Brain microvascular endothelial cell (primary cell): ENCODE measurements at regions not wholly inside any gene's neighbourhood (a gene's known extent, or its start where the extent isn't known, plus 50 kb on each side); places are given as distances from the start of the nearest gene placed in this dataset.

Experiments used
- DNase-seq: peaks from one replicate; pipeline ENCODE4 v3.0.0-alpha.2; 2020
- H3K27ac ChIP-seq: fragments of 250-450 bp; sonication (Bioruptor Pico); 2 replicates; pipeline ENCODE4 v1.5.1; 2020; ENCODE audit warnings: mild to moderate bottlenecking, moderate library complexity
- H3K27me3 ChIP-seq: fragments of 250-450 bp; sonication (Bioruptor Pico); replicated peaks from 2 replicates; pipeline ENCODE4 v1.5.1; 2020; ENCODE audit warnings: mild to moderate bottlenecking
- H3K36me3 ChIP-seq: fragments of 250-450 bp; sonication (Bioruptor Pico); replicated peaks from 2 replicates; pipeline ENCODE4 v1.5.1; 2020; ENCODE audit warnings: mild to moderate bottlenecking
- H3K4me3 ChIP-seq: 2 replicates; pipeline ENCODE4 v1.5.1; 2011; ENCODE audit warnings: low read depth, mild to moderate bottlenecking, control low read depth, low read length, moderate library complexity
- CTCF ChIP-seq: IDR thresholded peaks from 2 replicates; pipeline ENCODE4 v1.5.1; 2011; ENCODE audit warnings: low read depth, mild to moderate bottlenecking, moderate library complexity, low read length, control low read depth, inconsistent platforms; ENCODE audit errors: missing control alignments
- in situ Hi-C: cut with HindIII; loops from 2 replicates; pipeline ENCODE4 v1.10.0; 2017; ENCODE audit warnings: low sequenced_read_pairs, low pct_ligation_motif_present

DNA sequence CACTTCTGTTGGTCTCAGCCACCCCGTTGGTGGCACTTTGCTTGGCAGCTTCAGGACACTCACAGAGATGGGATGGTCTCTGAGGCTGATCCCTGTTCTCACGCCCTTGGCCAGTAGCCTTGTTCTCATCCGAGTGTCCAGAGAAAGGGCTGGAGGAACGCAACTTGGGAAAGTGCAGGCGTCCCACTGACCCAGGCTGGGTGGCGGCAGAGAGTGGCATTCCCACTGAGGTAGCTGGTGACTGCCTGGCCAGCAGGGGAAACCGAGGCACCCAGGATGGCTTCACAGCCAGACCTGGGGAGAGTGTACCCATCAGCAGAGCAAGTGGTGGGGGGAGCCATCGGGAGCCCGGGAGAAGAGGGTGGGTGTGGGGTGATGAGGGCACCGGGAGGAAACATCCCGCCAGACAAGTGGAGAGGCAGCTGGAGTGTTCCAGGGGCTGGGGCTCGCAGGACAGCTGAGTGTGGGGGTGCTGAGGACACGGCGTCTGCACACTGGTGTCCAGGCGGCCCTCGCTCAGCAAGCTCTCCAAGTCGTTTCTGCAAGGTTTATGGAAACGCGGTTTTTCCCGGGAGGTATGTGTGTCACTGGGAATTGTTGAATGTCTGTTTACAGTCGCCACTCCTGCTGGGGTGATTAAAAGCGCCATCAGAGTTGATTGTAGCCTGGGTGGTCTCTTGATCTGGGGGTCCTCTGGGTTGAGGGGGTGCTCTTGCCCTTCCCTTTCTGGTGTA lies 97.8 kb downstream of the SIK1 start:
- in situ Hi-C loops: no loop called here
- DNase-seq: no peak
- Histone ChIP-seq H3K27me3 (no peaks in the 10 kb centered on the region), H3K36me3 (no peaks in the 10 kb centered on the region), H3K4me3 (no peak overlapping the region), H3K27ac (no peak overlapping the region)
- no peak for TF ChIP-seq CTCF

DNA sequence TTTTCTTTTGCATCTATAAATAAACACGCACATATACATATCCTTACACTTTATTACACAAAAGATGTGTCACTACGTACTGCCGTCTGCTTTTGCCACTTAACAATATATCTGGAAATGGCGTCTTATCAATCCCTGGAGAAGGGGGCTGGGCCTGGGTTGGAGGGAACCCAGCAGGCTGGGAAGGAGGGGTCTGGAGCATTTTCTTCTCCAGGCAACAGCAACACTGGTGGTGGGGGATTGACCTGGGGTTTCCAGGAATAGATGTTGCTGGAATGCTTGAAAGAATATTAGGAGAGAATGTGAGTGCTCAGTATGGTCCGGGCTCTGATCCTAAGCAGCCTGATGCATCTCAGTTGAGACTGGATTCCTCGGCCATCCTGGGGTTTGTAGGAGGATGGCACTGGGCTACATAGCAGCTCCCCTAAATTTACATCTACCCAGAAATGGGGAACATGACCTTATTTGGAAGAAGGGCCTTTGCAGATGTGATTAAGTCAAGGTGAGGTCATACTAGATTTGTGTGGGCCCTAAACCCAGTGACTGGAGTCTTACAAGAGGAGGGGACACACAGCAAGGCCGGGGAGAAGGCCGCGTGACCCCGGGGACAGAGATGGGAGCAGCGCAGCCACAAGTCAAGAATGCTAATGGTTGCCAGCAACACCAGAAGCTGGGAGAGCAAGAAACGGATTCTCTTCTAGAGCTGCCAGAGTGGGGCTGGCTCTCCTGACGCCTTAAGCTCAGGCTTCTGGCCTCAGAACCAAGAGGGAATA lies 98.6 kb downstream of the SIK1 start:
- H3K4me3 ChIP-seq: no peak overlapping the region
- in situ Hi-C loops: no loop called here
- H3K27me3 ChIP-seq: no peaks in the 10 kb centered on the region
- no peak for DNase-seq
- H3K36me3 ChIP-seq: no peaks in the 10 kb centered on the region
- no peak for TF ChIP-seq CTCF
- no peak overlapping the region for H3K27ac ChIP-seq

DNA sequence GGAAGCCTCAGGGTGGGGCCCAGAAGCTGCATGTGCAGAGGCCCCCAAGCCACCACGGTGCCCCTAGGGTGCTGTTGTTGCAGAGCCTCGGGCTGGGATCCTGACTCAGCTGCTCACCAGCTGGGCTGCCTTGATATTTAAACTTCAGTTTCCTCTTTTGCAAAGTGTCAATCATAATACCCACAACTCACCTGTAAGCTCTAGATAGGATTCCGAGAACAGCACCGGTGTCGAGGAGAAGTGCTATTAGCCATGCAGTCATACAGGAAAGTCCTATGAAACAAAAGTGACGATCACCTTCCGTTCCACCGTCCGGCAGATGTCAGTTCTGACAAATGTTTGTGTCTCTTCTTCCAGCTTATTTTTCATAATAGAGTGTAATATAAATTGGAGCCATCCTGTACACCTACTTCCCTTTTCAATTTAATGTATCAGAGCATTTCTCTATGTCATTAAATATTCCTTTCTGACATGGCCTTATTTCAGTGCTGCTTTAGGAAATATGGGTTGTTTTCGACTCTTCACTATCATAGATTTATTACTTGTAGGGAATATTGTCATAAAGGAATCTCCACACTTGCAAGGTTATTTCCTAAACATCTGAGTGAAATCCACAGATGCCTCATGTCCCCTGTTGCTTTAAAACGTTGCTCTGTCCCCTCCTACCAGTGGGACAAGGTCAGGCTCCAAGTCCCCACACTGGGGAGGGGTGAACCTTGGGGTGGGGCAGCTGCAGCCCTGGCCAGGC lies 100.8 kb downstream of the SIK1 start:
- Histone ChIP-seq H3K4me3 (no peak overlapping the region), H3K27ac (no peak overlapping the region), H3K36me3 (no peaks in the 10 kb centered on the region), H3K27me3 (no peaks in the 10 kb centered on the region)
- TF ChIP-seq CTCF: no peak
- DNase-seq: no peak
- in situ Hi-C loops: no loop called here

DNA sequence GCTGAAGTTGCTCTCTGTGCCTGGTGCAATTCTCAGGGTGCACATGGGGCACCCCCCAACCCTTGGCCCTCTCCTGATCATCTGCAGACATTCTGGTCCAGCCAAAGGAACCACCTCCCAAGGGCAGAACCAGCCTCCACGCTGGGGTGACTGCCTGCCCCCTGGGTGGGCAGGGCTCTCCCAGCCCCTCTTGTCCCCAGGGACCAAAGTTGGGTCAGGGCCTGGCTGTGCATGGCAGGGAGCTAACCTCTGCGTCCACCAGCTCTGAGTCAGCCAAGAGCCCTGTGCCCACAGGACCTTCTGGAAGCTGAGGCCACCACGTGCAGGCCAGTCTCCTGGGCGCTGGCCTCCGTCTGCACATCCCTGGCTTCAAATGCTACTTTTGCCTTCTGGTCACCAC lies 101.9 kb downstream of the SIK1 start:
- no peaks in the 10 kb centered on the region for H3K27me3 ChIP-seq
- no peak overlapping the region for H3K27ac ChIP-seq
- TF ChIP-seq CTCF: no peak
- no peaks in the 10 kb centered on the region for H3K36me3 ChIP-seq
- no peak for DNase-seq
- in situ Hi-C loops: no loop called here
- no peak overlapping the region for H3K4me3 ChIP-seq

GRCh38 chr21:43324596-43324995 lies 102.3 kb downstream of the SIK1 start:
- no peak for TF ChIP-seq CTCF
- Histone ChIP-seq H3K36me3 (no peaks in the 10 kb centered on the region), H3K4me3 (no peak overlapping the region), H3K27ac (no peak overlapping the region), H3K27me3 (no peaks in the 10 kb centered on the region)
- in situ Hi-C loops: no loop called here
- no peak for DNase-seq
